Hepatic stellate cell (primary cell): ENCODE measurements at regions not wholly inside any gene's neighbourhood (a gene's known extent, or its start where the extent isn't known, plus 50 kb on each side); places are given as distances from the start of the nearest gene placed in this dataset.

Experiments used
- DNase-seq: peaks from one replicate; pipeline ENCODE4 v3.0.0; 2011; ENCODE audit warnings: low spot score

- DNase-seq = no peak
These were observed 142.8 kb downstream of the CD8B2 start for GRCh38 chr2:106629981-106630380.

- DNase-seq = no peak
These were observed 144.1 kb downstream of the CD8B2 start for GRCh38 chr2:106631281-106631680.

- DNase-seq = peak; percentile 5
These were observed 150.9 kb downstream of the CD8B2 start for GRCh38 chr2:106638043-106638442.

GRCh38 chr2:106638580-106638979, 151.4 kb downstream of the CD8B2 start:
- no peak for DNase-seq

GRCh38 chr2:106642679-106643078, 155.5 kb downstream of the CD8B2 start:
- no peak for DNase-seq

- DNase-seq = no peak
These were observed 157.5 kb downstream of the CD8B2 start for GRCh38 chr2:106644623-106645022.

GRCh38 chr2:106646605-106647004, 159.4 kb downstream of the CD8B2 start:
- no peak for DNase-seq

GRCh38 chr2:106649306-106649705, 162.1 kb downstream of the CD8B2 start:
- no peak for DNase-seq

GRCh38 chr2:106653465-106653864, 166.3 kb downstream of the CD8B2 start:
- no peak for DNase-seq

- no peak for DNase-seq
These were observed 171.5 kb downstream of the CD8B2 start for GRCh38 chr2:106658616-106659015.

GRCh38 chr2:106664669-106665068, 177.5 kb downstream of the CD8B2 start:
- no peak for DNase-seq

- DNase-seq = no peak
These were observed 180.4 kb downstream of the CD8B2 start for GRCh38 chr2:106667478-106668070.

- no peak for DNase-seq
These were observed 198.2 kb downstream of the CD8B2 start for GRCh38 chr2:106685180-106685897.

- no peak for DNase-seq
These were observed 199.2 kb downstream of the ST6GAL2 start for GRCh38 chr2:106686814-106687213.

GRCh38 chr2:106694964-106695470, 190.9 kb downstream of the ST6GAL2 start:
- no peak for DNase-seq

GRCh38 chr2:106695919-106696318, 190.0 kb downstream of the ST6GAL2 start:
- no peak for DNase-seq

GRCh38 chr2:106700616-106701015, 185.4 kb downstream of the ST6GAL2 start:
- DNase-seq = no peak

- no peak for DNase-seq
These were observed 184.6 kb downstream of the ST6GAL2 start for GRCh38 chr2:106701203-106702022.

GRCh38 chr2:106703161-106703560, 182.8 kb downstream of the ST6GAL2 start:
- DNase-seq = no peak

- DNase-seq = no peak
These were observed 181.2 kb downstream of the ST6GAL2 start for GRCh38 chr2:106704798-106705197.

- no peak for DNase-seq
These were observed 180.1 kb downstream of the ST6GAL2 start for GRCh38 chr2:106705877-106706276.

GRCh38 chr2:106706283-106706682, 179.7 kb downstream of the ST6GAL2 start:
- DNase-seq = no peak

GRCh38 chr2:106708209-106708608, 177.8 kb downstream of the ST6GAL2 start:
- no peak for DNase-seq
